ENCODE measurements at regions not wholly inside any gene's neighbourhood (a gene's known extent, or its start where the extent isn't known, plus 50 kb on each side); places are given as distances from the start of the nearest gene placed in this dataset.

DNA sequence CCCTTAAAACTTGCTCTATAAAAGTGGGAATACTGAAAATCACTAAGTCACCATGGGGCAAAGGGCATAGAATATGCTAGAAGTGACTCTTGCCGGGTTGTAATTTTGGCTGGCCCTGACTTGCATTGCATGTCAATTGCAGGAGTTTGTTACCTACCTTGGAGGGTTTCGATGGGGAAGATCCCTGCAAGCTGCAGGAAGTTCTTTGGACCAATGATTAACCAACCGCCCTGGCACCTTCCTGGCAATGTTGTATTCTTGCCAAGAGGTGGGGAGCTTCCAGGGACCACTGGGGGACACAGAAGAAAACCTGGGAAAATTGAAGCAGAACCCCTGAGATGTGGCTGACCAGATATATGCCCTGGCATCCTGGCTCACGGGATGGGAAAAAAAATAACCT lies 235.8 kb downstream of the B3GLCT start:
- no peak overlapping the region for H3K18ac ChIP-seq (ENCODE audit: low read length)
- H3K27me3 ChIP-seq (ENCODE audit: insufficient read depth, low read length, poor library complexity): no peaks in the 10 kb centered on the region
- H2BK15ac ChIP-seq (replicated peaks; ENCODE audit: low read depth): no peak overlapping the region
- no peak overlapping the region for H3K56ac ChIP-seq (ENCODE audit: low read length)
- H3K27ac ChIP-seq (ENCODE audit: low read depth, low read length): no peak overlapping the region
- no peaks in the 10 kb centered on the region for H3K79me2 ChIP-seq (ENCODE audit: control insufficient read depth, insufficient read depth, low read length)
- H4K8ac ChIP-seq (ENCODE audit: low read depth, low read length): no peak overlapping the region
- no peak overlapping the region for H2BK120ac ChIP-seq (ENCODE audit: low read depth, low read length)
- H3K4me3 ChIP-seq (ENCODE audit: low read length): no peak overlapping the region
- no peak overlapping the region for H2BK5ac ChIP-seq (ENCODE audit: low read length)
- WGBS (ENCODE audit: extremely low coverage, insufficient coverage, low lambda C conversion rate): no CpG with 5 or more reads among the region's 4 CpGs
- H3K23ac ChIP-seq (ENCODE audit: low read length): no peak overlapping the region
- no peak overlapping the region for H3K9ac ChIP-seq (ENCODE audit: low read length)
- H2AK5ac ChIP-seq (ENCODE audit: low read length): no peak overlapping the region
- H3K4me2 ChIP-seq (ENCODE audit: low read length): no peak overlapping the region
- H3K4me1 ChIP-seq (ENCODE audit: control insufficient read depth, low read depth, low read length): peaks cover 2% of the 10 kb centered on the region
- H3K79me1 ChIP-seq (ENCODE audit: low read length): no peaks in the 10 kb centered on the region
- H3K4ac ChIP-seq (ENCODE audit: low read depth, low read length): no peak overlapping the region
- no peak for DNase-seq
- H3K36me3 ChIP-seq (ENCODE audit: control insufficient read depth, insufficient read depth, low read length): no peaks in the 10 kb centered on the region
- H4K5ac ChIP-seq (ENCODE audit: low read length): no peak overlapping the region

DNA sequence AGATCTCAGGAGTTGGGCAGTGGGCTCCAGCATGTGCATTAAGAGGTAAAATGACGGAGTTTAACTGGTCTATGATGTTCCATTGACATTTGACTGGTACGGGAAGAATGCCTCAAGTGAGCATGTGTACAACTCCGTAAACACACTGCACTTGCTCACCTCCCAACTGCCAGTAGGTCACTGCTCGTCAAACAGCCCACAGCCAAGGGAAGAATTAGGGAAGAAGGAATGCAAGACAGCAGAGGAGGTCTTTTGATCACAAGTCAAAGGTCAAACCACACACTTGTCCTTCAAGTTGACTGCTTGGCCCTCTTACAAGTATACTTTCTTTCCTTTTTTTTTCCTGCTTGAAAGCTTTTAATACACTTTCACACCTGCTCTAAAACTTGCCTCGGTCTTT lies 236.7 kb downstream of the B3GLCT start:
- DNase-seq: no peak
- H3K27me3 ChIP-seq (ENCODE audit: insufficient read depth, low read length, poor library complexity): no peaks in the 10 kb centered on the region

DNA sequence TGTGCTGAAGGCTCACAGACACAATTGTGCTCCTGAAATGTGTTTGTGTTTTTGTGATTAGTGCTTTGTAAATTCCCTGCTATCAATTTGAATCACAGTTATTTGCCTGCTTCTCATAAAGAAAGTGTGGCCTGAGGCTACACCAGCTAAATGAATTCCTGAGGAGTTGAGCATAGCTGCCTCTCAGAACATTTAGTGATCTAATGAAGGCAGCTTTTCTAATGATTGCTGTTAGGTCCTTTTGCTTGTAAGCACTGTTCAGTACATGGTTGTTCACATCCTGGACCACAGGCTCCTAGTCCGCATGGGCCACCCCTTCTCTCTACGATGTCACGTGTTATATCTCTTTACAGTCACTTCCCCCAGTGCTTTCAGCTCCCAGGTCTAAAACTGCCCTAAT lies 238.2 kb downstream of the B3GLCT start:
- no peak overlapping the region for H3K18ac ChIP-seq (ENCODE audit: low read length)
- peak; percentile 20 for DNase-seq
- H3K79me2 ChIP-seq (ENCODE audit: control insufficient read depth, insufficient read depth, low read length): no peaks in the 10 kb centered on the region
- H3K23ac ChIP-seq (ENCODE audit: low read length): no peak overlapping the region
- H3K79me1 ChIP-seq (ENCODE audit: low read length): no peaks in the 10 kb centered on the region
- H3K4me3 ChIP-seq (ENCODE audit: low read length): no peak overlapping the region
- WGBS (ENCODE audit: extremely low coverage, insufficient coverage, low lambda C conversion rate): no CpG with 5 or more reads among the region's 3 CpGs
- H3K4ac ChIP-seq (ENCODE audit: low read depth, low read length): no peak overlapping the region
- H3K27ac ChIP-seq (ENCODE audit: low read depth, low read length): no peak overlapping the region
- H3K9ac ChIP-seq (ENCODE audit: low read length): no peak overlapping the region
- peaks cover 2% of the 10 kb centered on the region for H3K4me1 ChIP-seq (ENCODE audit: control insufficient read depth, low read depth, low read length)
- H2BK5ac ChIP-seq (ENCODE audit: low read length): no peak overlapping the region
- H2BK120ac ChIP-seq (ENCODE audit: low read depth, low read length): no peak overlapping the region
- no peak overlapping the region for H3K56ac ChIP-seq (ENCODE audit: low read length)
- H4K8ac ChIP-seq (ENCODE audit: low read depth, low read length): no peak overlapping the region
- H3K36me3 ChIP-seq (ENCODE audit: control insufficient read depth, insufficient read depth, low read length): no peaks in the 10 kb centered on the region
- no peak overlapping the region for H2BK15ac ChIP-seq (replicated peaks; ENCODE audit: low read depth)
- H4K5ac ChIP-seq (ENCODE audit: low read length): no peak overlapping the region
- H2AK5ac ChIP-seq (ENCODE audit: low read length): no peak overlapping the region
- H3K27me3 ChIP-seq (ENCODE audit: insufficient read depth, low read length, poor library complexity): no peaks in the 10 kb centered on the region
- no peak overlapping the region for H3K4me2 ChIP-seq (ENCODE audit: low read length)

More for the DNA sequence above, 236.7 kb downstream of the B3GLCT start:
- H3K23ac ChIP-seq (ENCODE audit: low read length): no peak overlapping the region
- H2AK5ac ChIP-seq (ENCODE audit: low read length): no peak overlapping the region
- H2BK15ac ChIP-seq (replicated peaks; ENCODE audit: low read depth): no peak overlapping the region
- H3K4me3 ChIP-seq (ENCODE audit: low read length): no peak overlapping the region
- H3K79me2 ChIP-seq (ENCODE audit: control insufficient read depth, insufficient read depth, low read length): no peaks in the 10 kb centered on the region
- no peak overlapping the region for H4K8ac ChIP-seq (ENCODE audit: low read depth, low read length)
- H3K4me2 ChIP-seq (ENCODE audit: low read length): no peak overlapping the region
- WGBS (ENCODE audit: extremely low coverage, insufficient coverage, low lambda C conversion rate): no CpG with 5 or more reads among the region's 5 CpGs
- H3K27ac ChIP-seq (ENCODE audit: low read depth, low read length): no peak overlapping the region
- H3K4me1 ChIP-seq (ENCODE audit: control insufficient read depth, low read depth, low read length): peaks cover 2% of the 10 kb centered on the region
- H3K56ac ChIP-seq (ENCODE audit: low read length): no peak overlapping the region
- H3K4ac ChIP-seq (ENCODE audit: low read depth, low read length): no peak overlapping the region
- no peak overlapping the region for H2BK120ac ChIP-seq (ENCODE audit: low read depth, low read length)
- H2BK5ac ChIP-seq (ENCODE audit: low read length): no peak overlapping the region
- no peak overlapping the region for H3K9ac ChIP-seq (ENCODE audit: low read length)
- no peak overlapping the region for H3K18ac ChIP-seq (ENCODE audit: low read length)
- H3K36me3 ChIP-seq (ENCODE audit: control insufficient read depth, insufficient read depth, low read length): no peaks in the 10 kb centered on the region
- no peaks in the 10 kb centered on the region for H3K79me1 ChIP-seq (ENCODE audit: low read length)
- H4K5ac ChIP-seq (ENCODE audit: low read length): no peak overlapping the region

DNA sequence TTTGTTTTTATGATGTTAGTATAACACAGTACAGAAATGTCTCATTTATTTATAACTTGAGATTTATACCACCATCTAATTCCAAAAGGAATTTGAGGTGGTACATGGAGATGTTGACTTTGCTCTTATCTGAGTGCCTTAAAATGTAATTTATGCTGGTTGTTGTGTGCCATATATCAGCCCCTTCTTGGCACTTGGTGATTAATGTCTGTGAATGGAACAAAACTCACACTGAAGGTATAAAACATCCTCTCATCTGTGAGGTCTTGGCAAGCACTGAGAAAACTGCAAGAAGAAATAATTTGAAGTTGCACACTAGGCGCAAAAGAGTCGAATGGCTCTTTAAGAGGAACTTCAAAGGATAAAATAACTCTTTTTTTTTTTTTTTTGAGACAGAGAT lies 240.4 kb downstream of the B3GLCT start:
- Histone ChIP-seq H3K4me3 (ENCODE audit: low read length) (no peak overlapping the region), H3K4me2 (ENCODE audit: low read length) (no peak overlapping the region), H3K4me1 (ENCODE audit: control insufficient read depth, low read depth, low read length) (peaks cover 2% of the 10 kb centered on the region), H4K5ac (ENCODE audit: low read length) (no peak overlapping the region), H2BK15ac (replicated peaks; ENCODE audit: low read depth) (no peak overlapping the region), H3K79me1 (ENCODE audit: low read length) (no peaks in the 10 kb centered on the region), H3K79me2 (ENCODE audit: control insufficient read depth, insufficient read depth, low read length) (no peaks in the 10 kb centered on the region), H3K36me3 (ENCODE audit: control insufficient read depth, insufficient read depth, low read length) (no peaks in the 10 kb centered on the region), H3K27ac (ENCODE audit: low read depth, low read length) (no peak overlapping the region), H2AK5ac (ENCODE audit: low read length) (no peak overlapping the region), H4K8ac (ENCODE audit: low read depth, low read length) (no peak overlapping the region), H3K18ac (ENCODE audit: low read length) (no peak overlapping the region), H3K56ac (ENCODE audit: low read length) (no peak overlapping the region), H3K27me3 (ENCODE audit: insufficient read depth, low read length, poor library complexity) (no peaks in the 10 kb centered on the region), H3K9ac (ENCODE audit: low read length) (no peak overlapping the region), H3K4ac (ENCODE audit: low read depth, low read length) (no peak overlapping the region), H2BK5ac (ENCODE audit: low read length) (no peak overlapping the region), H2BK120ac (ENCODE audit: low read depth, low read length) (no peak overlapping the region), H3K23ac (ENCODE audit: low read length) (no peak overlapping the region)
- WGBS (ENCODE audit: extremely low coverage, insufficient coverage, low lambda C conversion rate): no CpG with 5 or more reads among the region's 2 CpGs
- no peak for DNase-seq

DNA sequence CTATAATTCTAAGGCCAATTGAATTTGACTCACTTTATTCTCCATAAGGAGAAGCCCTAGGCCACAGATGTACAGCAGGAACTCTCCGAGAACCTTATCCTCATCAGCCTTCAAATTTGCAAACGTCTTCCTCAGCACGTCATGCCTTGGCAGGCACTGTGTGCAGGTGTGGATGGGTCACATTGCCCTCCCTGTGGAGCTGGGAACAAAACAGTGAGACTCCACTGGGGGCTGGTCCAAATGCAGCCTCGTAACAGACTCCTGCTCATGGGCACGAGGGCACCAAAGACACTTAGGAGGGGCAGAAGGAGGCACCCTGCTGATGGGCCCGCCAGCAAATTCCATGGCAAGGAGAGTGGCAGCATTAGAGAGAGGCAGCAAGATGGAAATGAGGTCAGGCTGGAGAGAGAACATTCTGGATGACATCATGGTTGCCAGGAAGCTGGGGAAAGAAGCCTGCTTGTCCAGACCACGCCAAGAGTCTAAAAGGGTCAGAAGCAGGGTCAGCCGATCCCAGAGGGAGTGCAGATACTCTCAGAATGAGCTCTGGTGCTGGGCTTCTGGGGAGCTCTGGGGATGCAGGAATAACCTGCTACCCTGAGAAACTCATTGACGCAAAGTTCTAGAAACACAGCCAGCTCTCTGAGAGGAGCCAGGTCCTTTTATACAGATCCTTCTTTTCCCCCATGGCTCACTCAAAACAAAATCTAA lies 242.2 kb downstream of the B3GLCT start:
- Histone ChIP-seq H2AK5ac (ENCODE audit: low read length) (no peak overlapping the region), H3K79me1 (ENCODE audit: low read length) (no peaks in the 10 kb centered on the region), H3K79me2 (ENCODE audit: control insufficient read depth, insufficient read depth, low read length) (no peaks in the 10 kb centered on the region), H2BK15ac (replicated peaks; ENCODE audit: low read depth) (no peak overlapping the region), H3K23ac (ENCODE audit: low read length) (no peak overlapping the region), H2BK5ac (ENCODE audit: low read length) (no peak overlapping the region), H3K36me3 (ENCODE audit: control insufficient read depth, insufficient read depth, low read length) (no peaks in the 10 kb centered on the region), H3K4me3 (ENCODE audit: low read length) (no peak overlapping the region), H3K56ac (ENCODE audit: low read length) (no peak overlapping the region), H3K4me1 (ENCODE audit: control insufficient read depth, low read depth, low read length) (peaks cover 2% of the 10 kb centered on the region), H3K4me2 (ENCODE audit: low read length) (no peak overlapping the region), H3K9ac (ENCODE audit: low read length) (no peak overlapping the region), H4K5ac (ENCODE audit: low read length) (no peak overlapping the region), H3K27ac (ENCODE audit: low read depth, low read length) (no peak overlapping the region), H3K18ac (ENCODE audit: low read length) (no peak overlapping the region), H2BK120ac (ENCODE audit: low read depth, low read length) (no peak overlapping the region), H4K8ac (ENCODE audit: low read depth, low read length) (no peak overlapping the region), H3K4ac (ENCODE audit: low read depth, low read length) (no peak overlapping the region), H3K27me3 (ENCODE audit: insufficient read depth, low read length, poor library complexity) (no peaks in the 10 kb centered on the region)
- WGBS (ENCODE audit: extremely low coverage, insufficient coverage, low lambda C conversion rate): no CpG with 5 or more reads among the region's 9 CpGs
- DNase-seq: no peak

DNA sequence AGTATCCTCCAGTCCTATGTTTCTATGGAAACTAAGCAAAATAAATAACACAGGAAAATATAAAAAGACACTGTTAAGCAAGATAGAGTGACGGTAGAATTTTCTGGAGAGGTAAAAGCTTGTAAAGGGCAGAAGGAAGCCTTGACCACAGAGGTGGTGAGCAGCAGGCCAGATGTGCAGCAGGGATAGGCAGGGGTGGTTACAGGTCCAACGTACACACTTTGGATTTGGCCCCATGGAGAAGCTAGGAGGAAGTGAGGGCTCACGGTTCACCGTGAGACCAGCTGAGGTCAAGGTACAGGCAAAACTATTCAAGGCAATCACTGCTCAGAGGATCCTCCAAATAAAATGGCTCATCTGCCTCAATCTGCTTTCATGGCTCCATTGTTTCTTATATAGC lies 242.8 kb downstream of the B3GLCT start:
- Histone ChIP-seq H3K79me2 (ENCODE audit: control insufficient read depth, insufficient read depth, low read length) (no peaks in the 10 kb centered on the region), H2BK15ac (replicated peaks; ENCODE audit: low read depth) (no peak overlapping the region), H2AK5ac (ENCODE audit: low read length) (no peak overlapping the region), H3K27me3 (ENCODE audit: insufficient read depth, low read length, poor library complexity) (no peaks in the 10 kb centered on the region), H3K18ac (ENCODE audit: low read length) (no peak overlapping the region), H3K9ac (ENCODE audit: low read length) (no peak overlapping the region), H3K27ac (ENCODE audit: low read depth, low read length) (no peak overlapping the region), H3K4me3 (ENCODE audit: low read length) (no peak overlapping the region), H4K5ac (ENCODE audit: low read length) (no peak overlapping the region), H3K79me1 (ENCODE audit: low read length) (no peaks in the 10 kb centered on the region), H3K4ac (ENCODE audit: low read depth, low read length) (no peak overlapping the region), H3K36me3 (ENCODE audit: control insufficient read depth, insufficient read depth, low read length) (no peaks in the 10 kb centered on the region), H3K23ac (ENCODE audit: low read length) (no peak overlapping the region), H3K56ac (ENCODE audit: low read length) (no peak overlapping the region), H4K8ac (ENCODE audit: low read depth, low read length) (no peak overlapping the region), H3K4me1 (ENCODE audit: control insufficient read depth, low read depth, low read length) (peaks cover 2% of the 10 kb centered on the region), H2BK5ac (ENCODE audit: low read length) (no peak overlapping the region), H2BK120ac (ENCODE audit: low read depth, low read length) (no peak overlapping the region), H3K4me2 (ENCODE audit: low read length) (no peak overlapping the region)
- no CpG with 5 or more reads among the region's 4 CpGs for WGBS (ENCODE audit: extremely low coverage, insufficient coverage, low lambda C conversion rate)
- no peak for DNase-seq

All from mesendoderm (in vitro differentiated cells).